C4-2B (cell line): ENCODE measurements at regions not wholly inside any gene's neighbourhood (a gene's known extent, or its start where the extent isn't known, plus 50 kb on each side); places are given as distances from the start of the nearest gene placed in this dataset.

Source experiments
- ZFX ChIP-seq: fragments of 450-650 bp; IDR thresholded peaks from 2 replicates; pipeline ENCODE4 v1.6.1; 2017
- TF ChIP-seq, protein P1 (sequence below): fragments of 450-650 bp; conservative IDR thresholded peaks from 2 replicates; pipeline ENCODE4 v1.5.1; 2017; ENCODE audit warnings: mild to moderate bottlenecking

DNA sequence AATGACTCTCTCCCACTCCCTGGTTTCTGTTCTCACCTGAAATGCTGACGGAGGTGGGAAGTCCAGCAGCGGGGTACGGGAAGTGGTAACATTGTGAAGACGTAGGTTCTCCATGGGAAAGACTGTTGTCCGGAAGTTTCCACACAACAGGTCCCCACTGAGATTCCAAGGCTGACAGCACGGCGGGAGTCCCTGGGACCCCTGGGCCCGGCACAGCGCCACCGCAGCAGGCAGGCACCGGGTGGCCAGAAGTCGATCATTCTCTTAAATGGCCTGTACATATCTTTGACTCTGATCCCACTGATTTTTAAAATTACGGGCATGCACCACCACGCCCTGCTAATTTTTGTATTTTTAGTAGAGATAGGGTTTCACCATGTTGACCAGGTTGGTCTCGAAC lies 201.0 kb upstream of the SALL3 start:
- TF ChIP-seq, protein P1, sequence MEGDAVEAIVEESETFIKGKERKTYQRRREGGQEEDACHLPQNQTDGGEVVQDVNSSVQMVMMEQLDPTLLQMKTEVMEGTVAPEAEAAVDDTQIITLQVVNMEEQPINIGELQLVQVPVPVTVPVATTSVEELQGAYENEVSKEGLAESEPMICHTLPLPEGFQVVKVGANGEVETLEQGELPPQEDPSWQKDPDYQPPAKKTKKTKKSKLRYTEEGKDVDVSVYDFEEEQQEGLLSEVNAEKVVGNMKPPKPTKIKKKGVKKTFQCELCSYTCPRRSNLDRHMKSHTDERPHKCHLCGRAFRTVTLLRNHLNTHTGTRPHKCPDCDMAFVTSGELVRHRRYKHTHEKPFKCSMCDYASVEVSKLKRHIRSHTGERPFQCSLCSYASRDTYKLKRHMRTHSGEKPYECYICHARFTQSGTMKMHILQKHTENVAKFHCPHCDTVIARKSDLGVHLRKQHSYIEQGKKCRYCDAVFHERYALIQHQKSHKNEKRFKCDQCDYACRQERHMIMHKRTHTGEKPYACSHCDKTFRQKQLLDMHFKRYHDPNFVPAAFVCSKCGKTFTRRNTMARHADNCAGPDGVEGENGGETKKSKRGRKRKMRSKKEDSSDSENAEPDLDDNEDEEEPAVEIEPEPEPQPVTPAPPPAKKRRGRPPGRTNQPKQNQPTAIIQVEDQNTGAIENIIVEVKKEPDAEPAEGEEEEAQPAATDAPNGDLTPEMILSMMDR, result no peak
- TF ChIP-seq ZFX, result no peak
